Ovary (tissue), 7 donors: ENCODE measurements at regions not wholly inside any gene's neighbourhood (a gene's known extent, or its start where the extent isn't known, plus 50 kb on each side); places are given as distances from the start of the nearest gene placed in this dataset.

ENCODE experiments used
- DNase-seq, 5 donors: peaks; one replicate each; pipeline ENCODE4 v3.0.0-alpha.2; 2019 to 2020
- H3K27ac ChIP-seq, 2 donors: fragments of 200-600 bp; one replicate each; pipeline versions ENCODE4 v1.5.1 to v1.8.0; 2019 to 2022
- H3K27me3 ChIP-seq: fragments of 200-600 bp; one replicate; pipeline ENCODE4 v1.8.0; 2022
- H3K36me3 ChIP-seq: fragments of 200-600 bp; sonication (generic); one replicate; pipeline ENCODE4 v1.5.1; 2019
- H3K4me1 ChIP-seq: one replicate; pipeline ENCODE4 v1.8.1; 2013; ENCODE audit warnings: mild to moderate bottlenecking, moderate library complexity; ENCODE audit not compliant: insufficient read depth
- H3K4me3 ChIP-seq: fragments of 200-600 bp; sonication (generic); one replicate; pipeline ENCODE4 v1.5.1; 2017
- H3K9me3 ChIP-seq, 2 donors: fragments of 200-600 bp in 1 of 2; sonication (generic) in 1 of 2; one replicate each; pipeline versions ENCODE4 v1.5.1 to v1.8.1; 2013 to 2019; ENCODE audit warnings: mild to moderate bottlenecking in 1 of 2, moderate library complexity in 1 of 2
- EP300 ChIP-seq: sonication (generic); formaldehyde crosslinking; IDR thresholded peaks from one replicate; pipeline ENCODE4 v1.6.1; 2017; ENCODE audit warnings: antibody characterized with exemption
- POLR2A ChIP-seq: fragments of 450-650 bp; IDR thresholded peaks from one replicate; pipeline ENCODE4 v1.6.1; 2017; ENCODE audit warnings: antibody characterized with exemption, mild to moderate bottlenecking, moderate library complexity
- WGBS, 3 donors: extraction: QIAGEN DNeasy Blood & Tissue Kit in 1 of 3; methylation state at CpG; one replicate each; pipeline versions ENCODE4 v1.1.5 to v1.1.7; 2013 to 2017; 5-methylcytosine and 5-hydroxymethylcytosine counted together
- intact Hi-C, 4 donors: fragments of 100-400 bp; cut with DNase I; formaldehyde crosslinking; loops; one replicate each; pipeline versions ENCODE4 v1.11.0 to v1.15.1; 2022 to 2023
- TF ChIP-seq, protein P1 (sequence below), 3 donors: fragments of 450-650 bp in 2 of 3; fragments of 200-600 bp in 1 of 3; IDR thresholded peaks; one replicate each; pipeline versions ENCODE4 v1.5.1 to v1.8.0; 2016 to 2022; ENCODE audit warnings: antibody characterized with exemption in 3 of 3, mild to moderate bottlenecking in 1 of 3
- donor health status: DM: no; HTN: no; CAD: no; lungs with moderate emphysema.
- donor health status: DM: no; HTN: no; CAD: no.
- donor health status: Bipolar disorder and iron deficiency.
- donor health status: DM: no; HTN: no; CAD: no.
- donor health status: DM: yes; HTN: yes; CAD: no.

DNA sequence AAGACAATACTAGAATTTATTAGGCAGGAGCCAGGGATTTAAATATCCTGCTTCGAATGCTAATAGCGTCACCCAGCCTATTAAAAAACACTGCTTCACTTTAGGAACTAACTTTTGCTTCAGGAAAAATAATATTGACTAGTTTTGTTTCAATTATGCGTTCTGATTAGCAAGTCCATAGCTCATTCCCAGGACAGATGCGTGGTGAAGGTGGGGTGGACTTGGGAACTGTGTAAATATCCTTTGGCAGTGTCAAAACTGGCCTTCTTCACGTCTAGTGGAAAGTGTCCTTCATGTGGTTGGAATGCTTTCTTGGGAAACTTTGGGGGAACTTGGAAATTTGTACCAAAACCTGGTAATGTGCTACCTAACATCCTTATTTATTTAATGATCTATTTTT is 474.8 kb upstream of the NOVA1 start:
- 70 to 88% (median 75%) methylated on average over 5 of the region's 5 CpGs for WGBS, 3 donors
- no peaks in the 10 kb centered on the region for H3K36me3 ChIP-seq
- no peak overlapping the region for H3K4me3 ChIP-seq
- H3K27ac ChIP-seq: no peak overlapping the region
- H3K9me3 ChIP-seq: no peaks in the 10 kb centered on the region
- intact Hi-C loops: loop anchor here in 1 of 4 donors (10.0 kb wide), 1 partner anchor 318 kb away; no protein-coding TSS in a partner anchor
- TF ChIP-seq, protein P1, sequence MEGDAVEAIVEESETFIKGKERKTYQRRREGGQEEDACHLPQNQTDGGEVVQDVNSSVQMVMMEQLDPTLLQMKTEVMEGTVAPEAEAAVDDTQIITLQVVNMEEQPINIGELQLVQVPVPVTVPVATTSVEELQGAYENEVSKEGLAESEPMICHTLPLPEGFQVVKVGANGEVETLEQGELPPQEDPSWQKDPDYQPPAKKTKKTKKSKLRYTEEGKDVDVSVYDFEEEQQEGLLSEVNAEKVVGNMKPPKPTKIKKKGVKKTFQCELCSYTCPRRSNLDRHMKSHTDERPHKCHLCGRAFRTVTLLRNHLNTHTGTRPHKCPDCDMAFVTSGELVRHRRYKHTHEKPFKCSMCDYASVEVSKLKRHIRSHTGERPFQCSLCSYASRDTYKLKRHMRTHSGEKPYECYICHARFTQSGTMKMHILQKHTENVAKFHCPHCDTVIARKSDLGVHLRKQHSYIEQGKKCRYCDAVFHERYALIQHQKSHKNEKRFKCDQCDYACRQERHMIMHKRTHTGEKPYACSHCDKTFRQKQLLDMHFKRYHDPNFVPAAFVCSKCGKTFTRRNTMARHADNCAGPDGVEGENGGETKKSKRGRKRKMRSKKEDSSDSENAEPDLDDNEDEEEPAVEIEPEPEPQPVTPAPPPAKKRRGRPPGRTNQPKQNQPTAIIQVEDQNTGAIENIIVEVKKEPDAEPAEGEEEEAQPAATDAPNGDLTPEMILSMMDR (IDR thresholded peaks at IDR 0.05): no peak
- TF ChIP-seq POLR2A (no peak), EP300 (no peak)
- no peak for DNase-seq
- no peaks in the 10 kb centered on the region for H3K4me1 ChIP-seq
- no peaks in the 10 kb centered on the region for H3K27me3 ChIP-seq

DNA sequence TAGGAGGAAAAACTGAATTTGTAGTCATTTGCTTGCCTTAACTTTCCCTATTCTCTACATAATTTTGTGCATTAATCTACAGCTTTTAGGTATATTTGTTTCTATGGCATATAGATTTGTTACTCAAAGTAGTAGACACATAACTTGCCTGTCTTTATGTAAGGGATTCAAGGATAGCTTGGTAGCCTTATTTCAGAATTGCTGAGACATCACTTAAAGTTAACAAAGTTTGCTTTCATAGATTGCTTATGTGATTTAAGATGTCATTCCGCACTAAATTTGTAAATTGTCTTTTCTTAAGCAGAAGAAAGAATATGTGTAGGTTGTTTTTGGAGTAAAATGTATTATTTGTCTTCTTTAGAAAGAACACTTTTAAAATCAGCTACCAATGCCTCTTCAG is 477.7 kb upstream of the NOVA1 start:
- Histone ChIP-seq H3K9me3 (no peaks in the 10 kb centered on the region), H3K4me3 (no peak overlapping the region), H3K27me3 (no peaks in the 10 kb centered on the region), H3K36me3 (no peaks in the 10 kb centered on the region), H3K27ac (no peak overlapping the region), H3K4me1 (no peaks in the 10 kb centered on the region)
- intact Hi-C loops: loop anchor here in 1 of 4 donors (10.0 kb wide), 1 partner anchor 321 kb away; no protein-coding TSS in a partner anchor
- 93 to 96% (median 93%) methylated on average over 1 of the region's 1 CpG for whole genome bisulfite sequencing, 3 donors
- TF ChIP-seq, protein P1 (IDR thresholded peaks at IDR 0.05): no peak
- no peak for TF ChIP-seq POLR2A
- DNase-seq: no peak

DNA sequence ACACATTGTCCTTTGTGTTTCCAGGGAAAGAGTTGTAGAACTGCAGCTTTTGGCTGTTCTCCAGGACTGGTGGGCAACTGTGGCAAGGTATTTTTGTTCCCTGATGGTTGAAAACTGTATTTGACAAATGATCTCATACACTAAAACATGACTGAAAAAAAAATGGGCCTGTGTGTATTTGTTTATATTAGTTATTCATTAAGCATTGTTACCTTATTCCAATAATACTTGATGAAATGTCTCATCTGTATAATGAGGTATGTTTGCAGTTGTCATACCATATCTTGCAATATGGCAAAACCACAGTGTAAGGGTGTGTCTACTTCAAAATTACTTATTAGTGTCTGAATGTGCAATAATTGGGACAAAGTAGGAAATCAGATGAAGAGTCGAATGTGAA is 479.4 kb upstream of the NOVA1 start:
- H3K4me3 ChIP-seq: no peak overlapping the region
- H3K4me1 ChIP-seq: no peaks in the 10 kb centered on the region
- H3K27ac ChIP-seq: no peak overlapping the region
- TF ChIP-seq EP300: no peak
- TF ChIP-seq, protein P1 (IDR thresholded peaks at IDR 0.05): no peak
- no peak for TF ChIP-seq POLR2A
- no peaks in the 10 kb centered on the region for H3K27me3 ChIP-seq
- H3K36me3 ChIP-seq: no peaks in the 10 kb centered on the region
- intact Hi-C loops: loop anchor here in 1 of 4 donors (10.0 kb wide), 1 partner anchor 322 kb away; no protein-coding TSS in a partner anchor
- no peaks in the 10 kb centered on the region for H3K9me3 ChIP-seq
- WGBS, 3 donors: 55 to 79% (median 59%) methylated on average over 1 of the region's 1 CpG
- DNase-seq: no peak

DNA sequence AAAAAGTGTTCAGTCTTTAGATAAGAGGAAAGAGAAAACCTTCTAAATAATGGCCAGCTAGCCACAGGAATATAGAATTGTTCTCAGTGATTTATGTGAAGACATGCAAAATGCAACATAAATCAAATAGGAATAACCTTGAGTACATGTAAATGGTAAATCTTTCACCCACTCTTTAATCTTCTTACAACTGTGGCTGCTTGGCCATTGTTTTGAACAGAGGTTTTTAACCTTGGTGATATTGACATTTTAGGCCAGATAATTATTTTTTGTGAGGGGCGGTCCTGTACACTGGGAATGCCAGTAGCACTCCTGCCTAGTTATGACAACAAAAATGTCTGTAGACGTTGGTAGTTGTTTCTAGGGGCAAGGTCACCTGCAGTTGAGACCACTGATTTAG is 479.9 kb upstream of the NOVA1 start:
- TF ChIP-seq POLR2A: no peak
- TF ChIP-seq, protein P1 (IDR thresholded peaks at IDR 0.05): no peak
- TF ChIP-seq EP300: no peak
- H3K4me3 ChIP-seq: no peak overlapping the region
- no peaks in the 10 kb centered on the region for H3K9me3 ChIP-seq
- DNase-seq: no peak
- no peaks in the 10 kb centered on the region for H3K36me3 ChIP-seq
- WGBS, 3 donors: 1 to 8% (median 4%) methylated on average over 2 of the region's 2 CpGs
- intact Hi-C loops: loop anchor here in 1 of 4 donors (10.0 kb wide), 1 partner anchor 323 kb away; no protein-coding TSS in a partner anchor
- H3K4me1 ChIP-seq: no peaks in the 10 kb centered on the region
- H3K27me3 ChIP-seq: no peaks in the 10 kb centered on the region
- no peak overlapping the region for H3K27ac ChIP-seq
